Lung microvascular endothelial cell (primary cell): ENCODE measurements at regions not wholly inside any gene's neighbourhood (a gene's known extent, or its start where the extent isn't known, plus 50 kb on each side); places are given as distances from the start of the nearest gene placed in this dataset.

Experiments
- DNase-seq, 2 donors: peaks; one replicate each; pipeline versions ENCODE4 v3.0.0 to v3.0.0-alpha.2; 2010; ENCODE audit warnings: low read depth in 2 of 2

- DNase-seq, result peak in 1 of 2 donors; percentile 28
These were observed 193.4 kb downstream of the FOXL1 start for GRCh38 chr16:86771506-86772460.

- peak in 1 of 2 donors; percentile 24 for DNase-seq
These were observed 194.5 kb downstream of the FOXL1 start for GRCh38 chr16:86772671-86773353.

- DNase-seq, result no peak
These were observed 195.0 kb downstream of the FOXL1 start for GRCh38 chr16:86773354-86773715.

- no peak for DNase-seq
These were observed 196.6 kb downstream of the FOXL1 start for GRCh38 chr16:86774931-86775330.

- no peak for DNase-seq
These were observed 197.2 kb downstream of the FOXL1 start for GRCh38 chr16:86775511-86775921.

- no peak for DNase-seq
These were observed 199.1 kb downstream of the FOXL1 start for GRCh38 chr16:86777381-86777946.

- DNase-seq, result no peak
These were observed 199.9 kb downstream of the FOXL1 start for GRCh38 chr16:86778108-86778745.

- DNase-seq, result no peak
These were observed 200.6 kb downstream of the FOXL1 start for GRCh38 chr16:86778978-86779377.

- DNase-seq, result no peak
These were observed 202.7 kb downstream of the FOXL1 start for GRCh38 chr16:86781046-86781445.

- DNase-seq, result no peak
These were observed 205.6 kb downstream of the FOXL1 start for GRCh38 chr16:86783636-86784626.

GRCh38 chr16:86786338-86786737, 208.0 kb downstream of the FOXL1 start:
- DNase-seq, result no peak

- no peak for DNase-seq
These were observed 208.6 kb downstream of the FOXL1 start for GRCh38 chr16:86786994-86787393.

GRCh38 chr16:86787538-86787937, 209.2 kb downstream of the FOXL1 start:
- DNase-seq, result no peak

GRCh38 chr16:86789621-86790051, 211.3 kb downstream of the FOXL1 start:
- DNase-seq, result no peak

- DNase-seq, result peak in 1 of 2 donors; percentile 48
These were observed 213.1 kb downstream of the FOXL1 start for GRCh38 chr16:86791287-86792035.

- DNase-seq, result no peak
These were observed 216.0 kb downstream of the FOXL1 start for GRCh38 chr16:86794216-86794864.

GRCh38 chr16:86797700-86798099, 219.4 kb downstream of the FOXL1 start:
- no peak for DNase-seq

- no peak for DNase-seq
These were observed 220.1 kb downstream of the FOXL1 start for GRCh38 chr16:86798247-86799041.

- no peak for DNase-seq
These were observed 221.0 kb downstream of the FOXL1 start for GRCh38 chr16:86799367-86799766.
